ENCODE measurements at regions not wholly inside any gene's neighbourhood (a gene's known extent, or its start where the extent isn't known, plus 50 kb on each side); places are given as distances from the start of the nearest gene placed in this dataset.
"Not testable (repeated sequence)": the region's sequence is repeated elsewhere in the genome, so short reads cannot be mapped to it uniquely, and the experiment has no call there.

GRCh38 chr1:60692031-60692430 is 390.3 kb upstream of the NFIA start:
- Mint-ChIP-seq H3K27ac (no peak overlapping the region), H3K36me3 (ENCODE audit: low read depth) (no peaks in the 10 kb centered on the region), H3K27me3 (no peaks in the 10 kb centered on the region), H3K9me3 (no peaks in the 10 kb centered on the region), H3K4me3 (no peak overlapping the region), H3K4me1 (ENCODE audit: low read depth) (no peaks in the 10 kb centered on the region)
- H3K27me3 ChIP-seq (ENCODE audit: control insufficient read depth in 1 of 2, insufficient read depth in 2 of 2, low read length in 2 of 2), result no peaks in the 10 kb centered on the region
- ChIA-PET CTCF (no interaction called here), POLR2A (no interaction called here)
- H3K9me3 ChIP-seq (ENCODE audit: control insufficient read depth in 1 of 2, insufficient read depth in 1 of 2, low read length in 2 of 2), result peaks cover 4 to 7% of the 10 kb centered on the region in 2 experiments
- DNase-seq (no peak), ATAC-seq (ENCODE audit: poor library complexity) (no peak)
- H3K36me3 ChIP-seq (ENCODE audit: insufficient read depth, low read length), result no peaks in the 10 kb centered on the region
- H3K27ac ChIP-seq (ENCODE audit: low read depth in 1 of 2, low read length in 2 of 2), result no peak overlapping the region
- no peak overlapping the region for H3K4me3 ChIP-seq (ENCODE audit: low read length)
- no peak for TF ChIP-seq CTCF (IDR thresholded peaks at IDR 0.05)
- H3K4me1 ChIP-seq (ENCODE audit: insufficient read depth, low read length), result no peaks in the 10 kb centered on the region
- intact Hi-C loops (cut with DNase I, micrococcal nuclease), result no loop called here

GRCh38 chr1:60688221-60688620 is 394.1 kb upstream of the NFIA start:
- DNase-seq; intact Hi-C loops (cut with DNase I, micrococcal nuclease); H3K27ac ChIP-seq (ENCODE audit: low read depth in 1 of 2, low read length in 2 of 2); H3K27me3 Mint-ChIP-seq; H3K27ac Mint-ChIP-seq; H3K4me1 Mint-ChIP-seq (ENCODE audit: low read depth); H3K9me3 Mint-ChIP-seq; H3K4me3 ChIP-seq (ENCODE audit: low read length); H3K36me3 ChIP-seq (ENCODE audit: insufficient read depth, low read length); H3K27me3 ChIP-seq (ENCODE audit: control insufficient read depth in 1 of 2, insufficient read depth in 2 of 2, low read length in 2 of 2); CTCF ChIA-PET; ATAC-seq (ENCODE audit: poor library complexity); H3K4me3 Mint-ChIP-seq; H3K9me3 ChIP-seq (ENCODE audit: control insufficient read depth in 1 of 2, insufficient read depth in 1 of 2, low read length in 2 of 2); POLR2A ChIA-PET; H3K4me1 ChIP-seq (ENCODE audit: insufficient read depth, low read length); H3K36me3 Mint-ChIP-seq (ENCODE audit: low read depth): not testable (repeated sequence)

GRCh38 chr1:60681095-60681860 is 401.1 kb upstream of the NFIA start:
- DNase-seq (no peak), ATAC-seq (ENCODE audit: poor library complexity) (no peak)
- H3K4me1 Mint-ChIP-seq (ENCODE audit: low read depth), result no peaks in the 10 kb centered on the region
- H3K27ac Mint-ChIP-seq, result no peak overlapping the region
- ChIA-PET CTCF (no interaction called here), POLR2A (no interaction called here)
- H3K4me3 Mint-ChIP-seq, result no peak overlapping the region
- Histone ChIP-seq H3K36me3 (ENCODE audit: insufficient read depth, low read length) (no peaks in the 10 kb centered on the region), H3K27ac (ENCODE audit: low read depth in 1 of 2, low read length in 2 of 2) (no peak overlapping the region), H3K4me3 (ENCODE audit: low read length) (no peak overlapping the region), H3K9me3 (ENCODE audit: control insufficient read depth in 1 of 2, insufficient read depth in 1 of 2, low read length in 2 of 2) (no peaks in the 10 kb centered on the region), H3K27me3 (ENCODE audit: control insufficient read depth in 1 of 2, insufficient read depth in 2 of 2, low read length in 2 of 2) (no peaks in the 10 kb centered on the region), H3K4me1 (ENCODE audit: insufficient read depth, low read length) (no peaks in the 10 kb centered on the region)
- H3K36me3 Mint-ChIP-seq (ENCODE audit: low read depth), result no peaks in the 10 kb centered on the region
- H3K9me3 Mint-ChIP-seq, result no peaks in the 10 kb centered on the region
- peaks cover 4% of the 10 kb centered on the region for H3K27me3 Mint-ChIP-seq
- intact Hi-C loops (cut with DNase I, micrococcal nuclease), result no loop called here
- no peak for TF ChIP-seq CTCF (IDR thresholded peaks at IDR 0.05)

All from CD4-positive, alpha-beta T cell (primary cell).